LNCAP (cell line): ENCODE measurements at regions not wholly inside any gene's neighbourhood (a gene's known extent, or its start where the extent isn't known, plus 50 kb on each side); places are given as distances from the start of the nearest gene placed in this dataset.

ENCODE experiments used
- TF ChIP-seq, protein P1 (sequence below): fragments of 450-650 bp; IDR thresholded peaks from 2 replicates; pipeline ENCODE4 v1.5.1; 2017; ENCODE audit warnings: mild to moderate bottlenecking

DNA sequence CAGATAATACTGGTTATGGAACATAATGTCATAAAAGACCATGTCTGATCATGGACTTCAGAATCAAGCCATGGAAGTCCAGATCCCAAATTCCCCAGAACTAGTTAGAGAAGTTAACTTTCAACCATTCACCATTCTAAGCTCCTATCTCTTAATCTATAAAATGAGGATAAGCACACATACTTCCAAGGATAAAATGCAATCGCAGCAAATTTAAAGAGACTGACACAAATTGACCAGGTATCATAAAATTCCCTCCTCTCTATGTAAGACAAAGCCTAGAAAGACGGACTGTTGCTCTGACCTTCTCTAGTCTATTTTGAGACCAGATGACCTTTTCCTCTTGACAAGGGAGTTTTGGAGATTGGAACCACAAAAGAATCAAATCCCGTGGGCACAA is 426.7 kb downstream of the PLPP3 start:
- TF ChIP-seq, protein P1, sequence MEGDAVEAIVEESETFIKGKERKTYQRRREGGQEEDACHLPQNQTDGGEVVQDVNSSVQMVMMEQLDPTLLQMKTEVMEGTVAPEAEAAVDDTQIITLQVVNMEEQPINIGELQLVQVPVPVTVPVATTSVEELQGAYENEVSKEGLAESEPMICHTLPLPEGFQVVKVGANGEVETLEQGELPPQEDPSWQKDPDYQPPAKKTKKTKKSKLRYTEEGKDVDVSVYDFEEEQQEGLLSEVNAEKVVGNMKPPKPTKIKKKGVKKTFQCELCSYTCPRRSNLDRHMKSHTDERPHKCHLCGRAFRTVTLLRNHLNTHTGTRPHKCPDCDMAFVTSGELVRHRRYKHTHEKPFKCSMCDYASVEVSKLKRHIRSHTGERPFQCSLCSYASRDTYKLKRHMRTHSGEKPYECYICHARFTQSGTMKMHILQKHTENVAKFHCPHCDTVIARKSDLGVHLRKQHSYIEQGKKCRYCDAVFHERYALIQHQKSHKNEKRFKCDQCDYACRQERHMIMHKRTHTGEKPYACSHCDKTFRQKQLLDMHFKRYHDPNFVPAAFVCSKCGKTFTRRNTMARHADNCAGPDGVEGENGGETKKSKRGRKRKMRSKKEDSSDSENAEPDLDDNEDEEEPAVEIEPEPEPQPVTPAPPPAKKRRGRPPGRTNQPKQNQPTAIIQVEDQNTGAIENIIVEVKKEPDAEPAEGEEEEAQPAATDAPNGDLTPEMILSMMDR: no peak

DNA sequence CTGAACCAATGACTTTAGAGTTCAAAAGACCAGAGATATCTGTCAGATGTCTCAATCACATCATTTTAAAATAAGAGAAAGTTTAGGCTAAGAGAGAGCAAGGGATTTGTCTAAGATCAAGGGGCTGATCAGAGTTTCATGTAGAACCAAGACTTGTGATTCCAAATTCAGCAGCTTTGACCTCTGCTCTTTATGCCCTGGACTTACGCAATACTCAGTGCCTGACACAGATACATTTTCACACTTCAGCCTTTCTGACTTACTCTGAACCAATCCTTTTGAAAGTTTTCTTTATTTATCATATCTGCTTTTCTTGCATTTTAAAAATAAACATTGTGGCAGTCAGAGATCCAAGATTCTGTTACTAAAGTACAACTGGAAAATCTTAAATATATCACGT is 428.0 kb downstream of the PLPP3 start:
- TF ChIP-seq, protein P1: no peak

DNA sequence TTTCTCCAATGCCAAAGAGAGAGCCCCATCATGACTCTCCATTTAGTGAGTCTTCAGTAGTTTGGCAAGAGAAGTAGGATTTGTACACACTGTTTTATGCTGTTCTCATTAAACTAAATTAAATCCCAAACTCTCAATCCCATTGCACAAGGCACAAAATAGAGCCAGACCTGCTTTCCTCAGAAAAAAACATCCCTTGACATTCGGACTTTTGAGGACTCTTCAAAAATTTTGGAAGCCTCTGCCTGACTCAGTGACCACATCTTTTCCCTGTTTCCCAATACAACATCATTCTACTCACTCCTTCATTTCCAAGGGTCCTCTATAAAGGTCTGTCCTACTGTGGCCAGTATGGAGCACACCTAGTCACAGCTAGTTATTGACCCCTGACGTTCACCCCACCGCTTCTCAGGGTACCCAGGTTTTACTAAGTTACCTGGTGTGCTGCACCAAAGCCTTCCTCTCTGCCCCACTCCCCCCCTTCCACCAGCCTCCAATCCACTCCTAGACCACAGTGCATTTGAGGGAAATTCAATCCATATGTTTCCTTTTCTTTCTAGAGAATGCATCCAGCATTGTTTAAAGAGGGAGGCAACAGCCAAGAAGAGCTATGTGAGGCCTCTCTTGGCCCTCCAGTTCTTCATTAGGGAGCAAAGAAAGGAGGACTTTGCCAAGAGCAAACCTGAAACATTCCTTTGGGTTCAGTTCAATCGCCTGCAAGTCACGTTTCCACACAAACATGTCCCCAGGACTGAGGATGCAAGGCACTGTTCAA is 428.7 kb downstream of the PLPP3 start:
- TF ChIP-seq, protein P1: no peak

DNA sequence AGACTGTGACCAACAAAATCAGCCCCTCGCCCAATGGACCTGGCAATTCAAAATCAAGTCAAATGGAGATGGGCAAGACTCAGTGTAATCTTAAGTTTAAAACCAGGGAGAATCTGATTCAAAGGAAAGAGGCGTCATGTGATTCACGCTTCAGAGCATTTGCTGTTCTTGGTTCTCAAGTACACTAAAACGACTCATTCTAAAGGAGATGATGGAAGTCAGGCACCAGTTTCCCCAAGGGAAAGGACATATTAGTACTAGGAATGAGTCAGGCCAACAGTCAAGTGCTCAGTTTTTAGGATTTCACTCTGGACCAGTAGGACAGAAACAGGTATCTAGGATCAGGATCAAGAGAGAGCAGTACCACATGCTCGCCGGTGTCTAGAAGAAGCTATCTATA is 429.6 kb downstream of the PLPP3 start:
- TF ChIP-seq, protein P1: no peak

DNA sequence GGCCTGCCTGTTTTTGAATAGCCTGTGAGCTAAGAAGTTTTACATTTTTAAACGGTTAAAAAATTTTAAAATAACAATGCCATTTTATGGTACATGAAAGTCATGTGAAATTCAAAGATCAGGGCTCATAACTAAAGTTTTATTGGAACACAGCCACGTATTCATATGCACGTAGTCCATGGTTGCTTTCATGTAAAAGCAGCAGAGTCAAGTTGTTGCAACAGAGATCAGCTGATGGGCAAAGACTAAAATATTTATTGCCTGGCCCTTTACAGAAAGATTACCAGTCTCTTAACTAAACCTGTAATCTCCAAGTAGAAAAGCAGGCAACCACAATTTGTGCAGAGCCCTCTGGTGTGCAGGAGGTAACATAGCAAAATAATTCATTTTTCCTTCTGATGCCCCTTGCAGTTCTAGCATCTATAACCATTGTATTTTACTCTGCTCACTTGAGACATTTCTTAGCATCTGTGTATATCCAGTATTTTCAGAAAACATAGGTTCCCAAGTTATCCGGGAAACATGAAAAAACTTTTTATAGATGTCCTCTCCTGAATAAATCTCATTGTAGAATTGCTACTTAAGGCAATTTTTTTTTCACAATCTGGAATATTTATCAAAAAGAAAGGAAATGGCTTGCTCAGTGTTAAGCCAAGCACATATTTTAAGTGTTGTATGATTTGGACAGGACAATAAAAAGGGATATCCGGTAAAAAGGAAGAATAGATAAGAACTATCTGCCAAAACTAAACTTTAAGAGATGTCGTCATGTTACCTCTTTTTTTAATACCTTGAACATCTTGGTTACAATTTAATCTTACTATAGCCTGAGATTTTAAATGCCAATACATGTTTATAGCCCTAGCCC is 430.8 kb downstream of the PLPP3 start:
- TF ChIP-seq, protein P1: peak; percentile 37; the same call in 1 of the 2 replicates

DNA sequence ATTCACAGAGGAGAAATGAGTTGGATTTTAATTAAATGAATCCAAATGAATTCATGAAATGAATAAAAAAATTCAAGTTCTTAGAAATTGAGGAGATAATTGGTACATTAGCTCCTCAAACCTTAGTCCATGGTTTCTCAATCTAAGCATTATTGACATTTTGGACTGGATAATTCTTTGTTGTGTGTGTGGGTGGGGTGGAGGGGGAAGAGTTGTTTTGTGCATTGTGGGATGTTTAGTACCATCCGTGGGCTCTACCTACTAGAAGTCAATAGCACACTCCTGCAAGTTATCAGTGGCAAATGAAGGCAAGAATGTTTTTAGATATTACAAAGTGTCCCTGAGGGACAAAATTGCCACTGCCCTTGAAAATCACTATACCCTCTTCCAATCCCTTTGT is 431.9 kb downstream of the PLPP3 start:
- TF ChIP-seq, protein P1: no peak

DNA sequence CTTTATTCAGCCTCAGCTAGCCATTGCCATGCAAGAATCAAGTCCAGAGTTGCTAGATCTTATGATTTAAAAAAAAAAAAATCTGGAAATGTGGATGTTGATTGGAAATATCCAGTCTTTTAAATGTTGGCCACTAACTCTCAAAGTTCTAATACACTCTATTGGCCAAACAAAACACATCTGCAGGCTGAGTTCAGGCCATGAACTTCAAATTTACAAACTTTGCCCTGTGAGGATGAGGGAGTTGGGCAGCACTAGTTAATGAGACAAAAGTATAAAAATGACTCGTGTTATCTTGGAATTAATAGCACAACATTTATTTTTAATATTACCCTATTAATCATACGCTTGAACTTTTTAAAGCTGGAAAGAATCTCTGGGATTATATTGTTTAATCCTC is 432.3 kb downstream of the PLPP3 start:
- TF ChIP-seq, protein P1: no peak
